ENCODE measurements at regions not wholly inside any gene's neighbourhood (a gene's known extent, or its start where the extent isn't known, plus 50 kb on each side); places are given as distances from the start of the nearest gene placed in this dataset.

DNA sequence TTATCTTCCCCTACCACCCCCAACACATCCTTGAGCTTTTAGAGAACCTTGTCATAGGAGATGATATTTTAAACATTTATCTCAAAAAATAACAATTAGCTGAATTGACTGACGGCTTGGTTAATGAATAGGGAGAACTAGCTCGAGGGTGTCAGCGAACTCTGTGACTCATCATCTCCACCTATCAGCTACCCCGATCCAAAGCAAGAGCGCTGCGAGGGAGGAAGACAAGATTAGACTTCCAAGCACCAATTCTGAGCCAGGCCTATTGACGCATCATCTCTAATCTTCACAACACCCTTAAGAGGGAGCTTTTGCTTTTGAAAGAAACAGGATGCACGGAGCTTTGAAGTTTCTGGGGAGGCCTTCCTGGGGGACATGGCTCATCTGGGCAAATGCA lies 51.0 kb upstream of the GALNT18 start (continued):
- TF ChIP-seq ZNF230 (CRISPR knock-in tag; IDR thresholded peaks at IDR 0.05) (no peak), PLSCR1 (CRISPR knock-in tag; IDR thresholded peaks at IDR 0.05; ENCODE audit: borderline replicate concordance) (no peak), MYPOP (CRISPR knock-in tag; IDR thresholded peaks at IDR 0.05) (no peak), ZNF333 (CRISPR knock-in tag; IDR thresholded peaks at IDR 0.05; ENCODE audit: borderline replicate concordance) (no peak), SRSF4 (IDR thresholded peaks at IDR 0.05; ENCODE audit: low read depth, low read length, poor library complexity, severe bottlenecking) (no peak)
- TF ChIP-seq, protein P1, sequence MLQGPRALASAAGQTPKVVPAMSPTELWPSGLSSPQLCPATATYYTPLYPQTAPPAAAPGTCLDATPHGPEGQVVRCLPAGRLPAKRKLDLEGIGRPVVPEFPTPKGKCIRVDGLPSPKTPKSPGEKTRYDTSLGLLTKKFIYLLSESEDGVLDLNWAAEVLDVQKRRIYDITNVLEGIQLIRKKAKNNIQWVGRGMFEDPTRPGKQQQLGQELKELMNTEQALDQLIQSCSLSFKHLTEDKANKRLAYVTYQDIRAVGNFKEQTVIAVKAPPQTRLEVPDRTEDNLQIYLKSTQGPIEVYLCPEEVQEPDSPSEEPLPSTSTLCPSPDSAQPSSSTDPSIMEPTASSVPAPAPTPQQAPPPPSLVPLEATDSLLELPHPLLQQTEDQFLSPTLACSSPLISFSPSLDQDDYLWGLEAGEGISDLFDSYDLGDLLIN (CRISPR knock-in tag; IDR thresholded peaks at IDR 0.05; ENCODE audit: borderline replicate concordance): no peak

DNA sequence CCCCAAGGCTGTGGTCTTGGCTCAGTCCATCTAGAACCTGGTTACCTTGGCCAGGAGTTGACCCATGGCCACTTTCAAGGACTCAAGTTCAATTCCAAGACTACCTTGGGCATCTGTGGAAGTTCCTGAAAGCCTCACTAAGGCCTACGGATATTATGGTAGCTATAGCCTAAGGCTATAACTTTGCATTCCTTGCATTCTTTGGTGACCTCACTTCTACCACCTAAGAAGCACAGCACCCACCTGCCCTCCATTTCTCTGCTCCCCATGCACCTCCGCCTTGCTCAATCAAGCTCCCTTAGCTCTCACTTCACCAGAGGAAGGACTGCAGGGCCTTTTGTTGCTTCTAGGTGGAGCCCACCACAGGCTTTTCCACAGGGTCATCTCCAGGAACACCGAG lies 50.3 kb upstream of the GALNT18 start:
- Histone ChIP-seq H4K20me1 (ENCODE audit: insufficient read depth, low read length) (no peaks in the 10 kb centered on the region), H2AFZ (ENCODE audit: low read length) (no peak overlapping the region), H3K4me3 (replicated peaks in 1 of 3; ENCODE audit: insufficient read depth in 1 of 3, low read depth in 2 of 3, low read length in 3 of 3) (no peak overlapping the region), H3K27me3 (ENCODE audit: control insufficient read depth in 1 of 2, insufficient read depth in 2 of 2, low read length in 2 of 2) (peaks cover 0 to 39% of the 10 kb centered on the region in 2 experiments; a peak in 3 of 5 replicates), H3K79me2 (ENCODE audit: insufficient read depth, low read length) (no peaks in the 10 kb centered on the region), H3K36me3 (replicated peaks in 1 of 2; ENCODE audit: control insufficient read depth in 1 of 2, insufficient read depth in 2 of 2, low read length in 2 of 2) (no peaks in the 10 kb centered on the region), H3K4me2 (ENCODE audit: low read depth, low read length) (no peak overlapping the region), H3K4me1 (ENCODE audit: insufficient read depth, low read length) (no peaks in the 10 kb centered on the region), H3K9ac (ENCODE audit: insufficient read depth, low read depth, low read length) (no peak overlapping the region), H3K27ac (ENCODE audit: extremely low read length, insufficient read depth, low read length) (no peak overlapping the region), H3K9me3 (ENCODE audit: low read length) (no peaks in the 10 kb centered on the region)
- no TSS peak for BruUV-seq (replicated peaks)
- 5% methylated on average over 2 of the region's 3 CpGs for WGBS (ENCODE audit: low lambda C conversion rate)
- CTCF ChIA-PET (ENCODE audit: low intra/inter-chr PET ratio, low total read pairs): no interaction called here
- POLR2A ChIA-PET: no interaction called here
- FAIRE-seq (no peak), DNase-seq (ENCODE audit: low spot score) (no peak), ATAC-seq (no peak)
- in situ Hi-C loops (cut with HindIII; ENCODE audit: extremely low pct_ligation_motif_present, low pct_unique_long_range_greater_than_20kb) (no loop called here), intact Hi-C loops (cut with micrococcal nuclease; ENCODE audit: unreplicated experiment) (no loop called here)
- TF ChIP-seq ZNF512B (CRISPR knock-in tag; IDR thresholded peaks at IDR 0.05; ENCODE audit: borderline replicate concordance): no peak
- no peak for TF ChIP-seq HOXA5 (CRISPR knock-in tag; IDR thresholded peaks at IDR 0.05)
- no peak for TF ChIP-seq RAD51 (IDR thresholded peaks at IDR 0.05; ENCODE audit: borderline replicate concordance)
- TF ChIP-seq SP1 (IDR thresholded peaks at IDR 0.05): no peak
- no peak for TF ChIP-seq SP1 (CRISPR knock-in tag; IDR thresholded peaks at IDR 0.05)
- TF ChIP-seq, protein P2, sequence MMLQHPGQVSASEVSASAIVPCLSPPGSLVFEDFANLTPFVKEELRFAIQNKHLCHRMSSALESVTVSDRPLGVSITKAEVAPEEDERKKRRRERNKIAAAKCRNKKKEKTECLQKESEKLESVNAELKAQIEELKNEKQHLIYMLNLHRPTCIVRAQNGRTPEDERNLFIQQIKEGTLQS (CRISPR knock-in tag; IDR thresholded peaks at IDR 0.05): no peak
- TF ChIP-seq ZNF674 (CRISPR knock-in tag; IDR thresholded peaks at IDR 0.05; ENCODE audit: low read depth): no peak
- TF ChIP-seq HBP1 (CRISPR knock-in tag; IDR thresholded peaks at IDR 0.05; ENCODE audit: low read depth): no peak
